ENCODE measurements at regions not wholly inside any gene's neighbourhood (a gene's known extent, or its start where the extent isn't known, plus 50 kb on each side); places are given as distances from the start of the nearest gene placed in this dataset.

- TF ChIP-seq CTCF (IDR thresholded peaks at IDR 0.05): no peak
- Histone ChIP-seq H3K4me1 (no peaks in the 10 kb centered on the region), H3K27me3 (no peaks in the 10 kb centered on the region), H3K27ac (no peak overlapping the region), H3K4me3 (no peak overlapping the region), H3K9me3 (no peaks in the 10 kb centered on the region), H3K36me3 (no peaks in the 10 kb centered on the region)
- no peak for FAIRE-seq
- WGBS, 2 donors: 71 to 85% methylated on average over 6 of the region's 6 CpGs
- intact Hi-C loops (cut with DNase I): loop anchor here in 1 of 3 donors (10.0 kb wide), 2 partner anchors 199 to 1099 kb away; no protein-coding TSS in a partner anchor
- no peak for DNase-seq
- no peak for ATAC-seq
Observed at GRCh38 chr2:12934146-12934756, 217.5 kb downstream of the TRIB2 start.

- WGBS, 2 donors: 92% methylated on average over 2 of the region's 2 CpGs
Observed at GRCh38 chr2:12935222-12935621, 218.5 kb downstream of the TRIB2 start.

GRCh38 chr2:12935796-12936195, 219.1 kb downstream of the TRIB2 start:
- Histone ChIP-seq H3K36me3 (no peaks in the 10 kb centered on the region), H3K27me3 (no peaks in the 10 kb centered on the region), H3K27ac (no peak overlapping the region), H3K4me1 (no peaks in the 10 kb centered on the region), H3K4me3 (no peak overlapping the region), H3K9me3 (no peaks in the 10 kb centered on the region)
- 88 to 89% methylated on average over 6 of the region's 6 CpGs for WGBS, 2 donors
- intact Hi-C loops (cut with DNase I): loop anchor here in 1 of 3 donors (10.0 kb wide), 2 partner anchors 201 to 1101 kb away; no protein-coding TSS in a partner anchor
- FAIRE-seq (no peak), DNase-seq (no peak), ATAC-seq (no peak)
- TF ChIP-seq CTCF (IDR thresholded peaks at IDR 0.05): no peak

More at GRCh38 chr2:12935222-12935621, 218.5 kb downstream of the TRIB2 start:
- Histone ChIP-seq H3K27ac (no peak overlapping the region), H3K36me3 (no peaks in the 10 kb centered on the region), H3K27me3 (no peaks in the 10 kb centered on the region), H3K4me3 (no peak overlapping the region), H3K9me3 (no peaks in the 10 kb centered on the region), H3K4me1 (no peaks in the 10 kb centered on the region)
- intact Hi-C loops (cut with DNase I): loop anchor here in 1 of 3 donors (10.0 kb wide), 2 partner anchors 200 to 1100 kb away; no protein-coding TSS in a partner anchor
- FAIRE-seq: no peak
- no peak for DNase-seq
- ATAC-seq: no peak
- TF ChIP-seq CTCF (IDR thresholded peaks at IDR 0.05): no peak

GRCh38 chr2:12941203-12941602, 224.5 kb downstream of the TRIB2 start:
- no peak for DNase-seq
- Histone ChIP-seq H3K4me3 (no peak overlapping the region), H3K36me3 (no peaks in the 10 kb centered on the region), H3K9me3 (no peaks in the 10 kb centered on the region), H3K27ac (no peak overlapping the region), H3K4me1 (no peaks in the 10 kb centered on the region), H3K27me3 (no peaks in the 10 kb centered on the region)
- no peak for FAIRE-seq
- no peak for ATAC-seq
- no peak for TF ChIP-seq CTCF (IDR thresholded peaks at IDR 0.05)
- intact Hi-C loops (cut with DNase I): no loop called here

- DNase-seq: no peak
- TF ChIP-seq CTCF (IDR thresholded peaks at IDR 0.05): no peak
- FAIRE-seq: no peak
- Histone ChIP-seq H3K27me3 (no peaks in the 10 kb centered on the region), H3K9me3 (no peaks in the 10 kb centered on the region), H3K4me3 (no peak overlapping the region), H3K36me3 (no peaks in the 10 kb centered on the region), H3K4me1 (no peaks in the 10 kb centered on the region), H3K27ac (no peak overlapping the region)
- 54 to 58% methylated on average over 9 of the region's 9 CpGs for WGBS, 2 donors
- no peak for ATAC-seq
- intact Hi-C loops (cut with DNase I): no loop called here
Observed at GRCh38 chr2:12948231-12948960, 231.7 kb downstream of the TRIB2 start.

Data from pancreas (tissue), 10 donors.